ENCODE measurements at regions not wholly inside any gene's neighbourhood (a gene's known extent, or its start where the extent isn't known, plus 50 kb on each side); places are given as distances from the start of the nearest gene placed in this dataset.

DNA sequence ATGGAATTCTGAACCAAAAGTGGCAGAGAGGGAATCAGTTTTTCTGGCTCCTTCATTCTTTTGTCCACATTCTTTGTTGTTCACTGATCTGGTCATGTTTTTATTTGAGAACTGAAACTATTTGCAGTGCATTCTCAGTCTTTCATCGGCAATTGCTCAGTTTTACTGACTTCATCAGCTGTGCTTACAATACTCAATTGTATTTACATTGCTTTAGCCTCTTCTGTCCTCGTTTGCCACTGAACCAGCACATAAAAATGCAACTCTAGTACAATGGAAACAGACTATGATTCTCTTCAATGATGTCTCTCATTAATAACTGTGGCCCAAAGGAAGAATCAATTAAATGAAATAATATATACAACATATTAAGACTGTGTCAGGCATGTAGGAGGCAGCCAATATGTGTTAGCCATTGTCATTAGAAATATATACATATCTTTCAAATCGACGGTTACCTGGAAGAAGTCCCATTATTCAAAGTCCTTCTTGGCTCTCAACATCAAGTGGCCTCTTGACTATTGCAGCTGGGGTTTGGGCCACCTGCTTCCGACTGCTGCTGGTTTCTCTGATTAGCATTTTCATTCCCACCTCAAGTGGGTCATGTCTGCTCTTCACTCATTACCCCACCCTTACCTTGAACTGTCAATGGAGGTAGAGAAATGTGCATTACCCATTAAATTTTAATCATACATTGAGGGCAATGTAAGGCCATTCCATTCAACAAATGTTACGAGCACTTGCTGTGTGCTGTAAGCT is 600.1 kb downstream of the INSC start:
- TF ChIP-seq, protein P1, sequence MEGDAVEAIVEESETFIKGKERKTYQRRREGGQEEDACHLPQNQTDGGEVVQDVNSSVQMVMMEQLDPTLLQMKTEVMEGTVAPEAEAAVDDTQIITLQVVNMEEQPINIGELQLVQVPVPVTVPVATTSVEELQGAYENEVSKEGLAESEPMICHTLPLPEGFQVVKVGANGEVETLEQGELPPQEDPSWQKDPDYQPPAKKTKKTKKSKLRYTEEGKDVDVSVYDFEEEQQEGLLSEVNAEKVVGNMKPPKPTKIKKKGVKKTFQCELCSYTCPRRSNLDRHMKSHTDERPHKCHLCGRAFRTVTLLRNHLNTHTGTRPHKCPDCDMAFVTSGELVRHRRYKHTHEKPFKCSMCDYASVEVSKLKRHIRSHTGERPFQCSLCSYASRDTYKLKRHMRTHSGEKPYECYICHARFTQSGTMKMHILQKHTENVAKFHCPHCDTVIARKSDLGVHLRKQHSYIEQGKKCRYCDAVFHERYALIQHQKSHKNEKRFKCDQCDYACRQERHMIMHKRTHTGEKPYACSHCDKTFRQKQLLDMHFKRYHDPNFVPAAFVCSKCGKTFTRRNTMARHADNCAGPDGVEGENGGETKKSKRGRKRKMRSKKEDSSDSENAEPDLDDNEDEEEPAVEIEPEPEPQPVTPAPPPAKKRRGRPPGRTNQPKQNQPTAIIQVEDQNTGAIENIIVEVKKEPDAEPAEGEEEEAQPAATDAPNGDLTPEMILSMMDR (IDR thresholded peaks at IDR 0.05): no peak
- no peak for TF ChIP-seq POLR2A (IDR thresholded peaks at IDR 0.05)

All from uterus (tissue), 2 donors.